Suprapubic skin (tissue), 4 donors: ENCODE measurements at regions not wholly inside any gene's neighbourhood (a gene's known extent, or its start where the extent isn't known, plus 50 kb on each side); places are given as distances from the start of the nearest gene placed in this dataset.

Source experiments
- DNase-seq, 2 donors: peaks; one replicate each; pipeline ENCODE4 v3.0.0-alpha.2; 2019; ENCODE audit warnings: low spot score in 2 of 2
- H3K27ac ChIP-seq: fragments of 200-600 bp; sonication (generic); one replicate; pipeline ENCODE4 v1.5.1; 2019
- H3K27me3 ChIP-seq: fragments of 200-600 bp; sonication (generic); one replicate; pipeline ENCODE4 v1.5.1; 2019
- H3K36me3 ChIP-seq: fragments of 200-600 bp; sonication (generic); one replicate; pipeline ENCODE4 v1.5.1; 2019
- H3K4me1 ChIP-seq: fragments of 200-600 bp; sonication (generic); one replicate; pipeline ENCODE4 v1.5.1; 2019
- H3K4me3 ChIP-seq: fragments of 200-600 bp; sonication (generic); one replicate; pipeline ENCODE4 v1.5.1; 2019; ENCODE audit warnings: mild to moderate bottlenecking
- H3K9me3 ChIP-seq: fragments of 200-600 bp; sonication (generic); one replicate; pipeline ENCODE4 v1.5.1; 2019
- CTCF ChIP-seq, 2 donors: fragments of 200-600 bp in 1 of 2; fragments of 450-650 bp in 1 of 2; sonication (generic) in 1 of 2; IDR thresholded peaks; one replicate each; pipeline ENCODE4 v1.5.1; 2016 to 2019; ENCODE audit warnings: antibody characterized with exemption in 2 of 2, mild to moderate bottlenecking in 1 of 2, moderate library complexity in 1 of 2
- EP300 ChIP-seq: sonication (generic); formaldehyde crosslinking; IDR thresholded peaks from one replicate; pipeline ENCODE4 v1.6.1; 2017; ENCODE audit warnings: antibody characterized with exemption
- POLR2A ChIP-seq, 2 donors: fragments of 450-650 bp; IDR thresholded peaks; one replicate each; pipeline ENCODE4 v1.6.1; 2017; ENCODE audit warnings: antibody characterized with exemption in 2 of 2, mild to moderate bottlenecking in 2 of 2, moderate library complexity in 2 of 2
- POLR2AphosphoS5 ChIP-seq, 3 donors: sonication (generic); formaldehyde crosslinking; IDR thresholded peaks; one replicate each; pipeline ENCODE4 v1.6.1; 2017; ENCODE audit warnings: antibody characterized with exemption in 3 of 3
- WGBS: methylation state at CpG from one replicate; pipeline ENCODE4 v1.1.5; 2018; 5-methylcytosine and 5-hydroxymethylcytosine counted together

GRCh38 chr5:3778945-3779344 is 183.3 kb downstream of the IRX1 start:
- Histone ChIP-seq H3K4me1 (no peaks in the 10 kb centered on the region), H3K36me3 (no peaks in the 10 kb centered on the region), H3K9me3 (no peaks in the 10 kb centered on the region), H3K27ac (no peak overlapping the region), H3K27me3 (no peaks in the 10 kb centered on the region), H3K4me3 (no peak overlapping the region)
- WGBS, result 92% methylated on average over 2 of the region's 2 CpGs
- no peak for DNase-seq
- TF ChIP-seq EP300 (no peak), POLR2AphosphoS5 (IDR thresholded peaks at IDR 0.05) (no peak)

- WGBS, result 91% methylated on average over 7 of the region's 7 CpGs
- Histone ChIP-seq H3K27ac (no peak overlapping the region), H3K4me1 (no peaks in the 10 kb centered on the region), H3K9me3 (no peaks in the 10 kb centered on the region), H3K27me3 (no peaks in the 10 kb centered on the region), H3K36me3 (no peaks in the 10 kb centered on the region), H3K4me3 (no peak overlapping the region)
- TF ChIP-seq POLR2AphosphoS5 (IDR thresholded peaks at IDR 0.05) (no peak), POLR2A (IDR thresholded peaks at IDR 0.05) (no peak), EP300 (no peak), CTCF (IDR thresholded peaks at IDR 0.05) (no peak)
- no peak for DNase-seq
These were observed 184.6 kb downstream of the IRX1 start for GRCh38 chr5:3780278-3780677.

- TF ChIP-seq EP300 (no peak), POLR2A (IDR thresholded peaks at IDR 0.05) (no peak), CTCF (IDR thresholded peaks at IDR 0.05) (no peak), POLR2AphosphoS5 (IDR thresholded peaks at IDR 0.05) (no peak)
- H3K36me3 ChIP-seq, result no peaks in the 10 kb centered on the region
- no peak for DNase-seq
- H3K4me3 ChIP-seq, result no peak overlapping the region
- H3K4me1 ChIP-seq, result no peaks in the 10 kb centered on the region
- no peaks in the 10 kb centered on the region for H3K9me3 ChIP-seq
- 92% methylated on average over 5 of the region's 11 CpGs for WGBS
- no peak overlapping the region for H3K27ac ChIP-seq
- no peaks in the 10 kb centered on the region for H3K27me3 ChIP-seq
These were observed 185.3 kb downstream of the IRX1 start for GRCh38 chr5:3780907-3781306.

GRCh38 chr5:3784854-3785253 is 189.2 kb downstream of the IRX1 start:
- Histone ChIP-seq H3K9me3 (no peaks in the 10 kb centered on the region), H3K4me1 (no peaks in the 10 kb centered on the region), H3K27ac (no peak overlapping the region), H3K27me3 (peaks cover 3% of the 10 kb centered on the region), H3K4me3 (no peak overlapping the region), H3K36me3 (no peaks in the 10 kb centered on the region)
- 87% methylated on average over 2 of the region's 2 CpGs for WGBS
- DNase-seq, result no peak
- TF ChIP-seq EP300 (no peak), POLR2A (IDR thresholded peaks at IDR 0.05) (no peak), CTCF (IDR thresholded peaks at IDR 0.05) (no peak), POLR2AphosphoS5 (IDR thresholded peaks at IDR 0.05) (no peak)

- Histone ChIP-seq H3K4me3 (no peak overlapping the region), H3K27ac (no peak overlapping the region), H3K9me3 (no peaks in the 10 kb centered on the region), H3K36me3 (no peaks in the 10 kb centered on the region), H3K4me1 (no peaks in the 10 kb centered on the region), H3K27me3 (peaks cover 3% of the 10 kb centered on the region)
- TF ChIP-seq EP300, result no peak
- no peak for TF ChIP-seq POLR2AphosphoS5 (IDR thresholded peaks at IDR 0.05)
- no peak for TF ChIP-seq CTCF (IDR thresholded peaks at IDR 0.05)
- no peak for TF ChIP-seq POLR2A (IDR thresholded peaks at IDR 0.05)
- DNase-seq, result no peak
- WGBS, result 90% methylated on average over 2 of the region's 2 CpGs
These were observed 190.5 kb downstream of the IRX1 start for GRCh38 chr5:3786165-3786564.

GRCh38 chr5:3786891-3787430 is 191.3 kb downstream of the IRX1 start:
- TF ChIP-seq POLR2A (IDR thresholded peaks at IDR 0.05), result no peak
- no peak for TF ChIP-seq CTCF (IDR thresholded peaks at IDR 0.05)
- no peak for TF ChIP-seq EP300
- TF ChIP-seq POLR2AphosphoS5 (IDR thresholded peaks at IDR 0.05), result no peak
- no peaks in the 10 kb centered on the region for H3K9me3 ChIP-seq
- no peaks in the 10 kb centered on the region for H3K36me3 ChIP-seq
- 68% methylated on average over 14 of the region's 14 CpGs for WGBS
- H3K27me3 ChIP-seq, result peaks cover 3% of the 10 kb centered on the region
- H3K4me3 ChIP-seq, result no peak overlapping the region
- no peaks in the 10 kb centered on the region for H3K4me1 ChIP-seq
- H3K27ac ChIP-seq, result no peak overlapping the region
- no peak for DNase-seq
